Activated naive CD8-positive, alpha-beta T cell treated with anti-CD3 and anti-CD28 coated beads, Interleukin-2, amount 50 U/mL, for 24 hours (primary cell): ENCODE measurements at regions not wholly inside any gene's neighbourhood (a gene's known extent, or its start where the extent isn't known, plus 50 kb on each side); places are given as distances from the start of the nearest gene placed in this dataset.
A peak's percentile ranks its signal among the peaks of the same experiment; 100 is the strongest.

Source experiments
- ATAC-seq: fragments of 150-1000 bp; cut with Tn5 transposase; one replicate; pipeline ENCODE4 v1.10.0; 2021
- DNase-seq: peaks from one replicate; pipeline ENCODE4 v3.0.0; 2021
- H3K27ac Mint-ChIP-seq: one replicate; pipeline ENCODE4 v1.8.0; 2021; ENCODE audit warnings: mild to moderate bottlenecking, mixed read lengths
- H3K27me3 Mint-ChIP-seq: one replicate; pipeline ENCODE4 v1.8.0; 2021; ENCODE audit warnings: mixed read lengths
- H3K36me3 Mint-ChIP-seq: one replicate; pipeline ENCODE4 v1.8.0; 2021; ENCODE audit warnings: low read depth, mixed read lengths
- H3K4me1 Mint-ChIP-seq: one replicate; pipeline ENCODE4 v1.8.0; 2021; ENCODE audit warnings: mixed read lengths
- H3K4me3 Mint-ChIP-seq: one replicate; pipeline ENCODE4 v1.8.0; 2021; ENCODE audit warnings: mild to moderate bottlenecking, moderate library complexity, mixed read lengths
- H3K9me3 Mint-ChIP-seq: one replicate; pipeline ENCODE4 v1.8.0; 2021; ENCODE audit warnings: mixed read lengths

GRCh38 chr11:70506986-70507385, 108.7 kb downstream of the CTTN start:
- no peaks in the 10 kb centered on the region for H3K36me3 Mint-ChIP-seq
- H3K9me3 Mint-ChIP-seq = peaks cover 5% of the 10 kb centered on the region
- H3K4me1 Mint-ChIP-seq = no peaks in the 10 kb centered on the region
- DNase-seq (no peak), ATAC-seq (no peak)
- H3K27me3 Mint-ChIP-seq = no peaks in the 10 kb centered on the region
- H3K4me3 Mint-ChIP-seq = no peak overlapping the region
- H3K27ac Mint-ChIP-seq = no peak overlapping the region

DNA sequence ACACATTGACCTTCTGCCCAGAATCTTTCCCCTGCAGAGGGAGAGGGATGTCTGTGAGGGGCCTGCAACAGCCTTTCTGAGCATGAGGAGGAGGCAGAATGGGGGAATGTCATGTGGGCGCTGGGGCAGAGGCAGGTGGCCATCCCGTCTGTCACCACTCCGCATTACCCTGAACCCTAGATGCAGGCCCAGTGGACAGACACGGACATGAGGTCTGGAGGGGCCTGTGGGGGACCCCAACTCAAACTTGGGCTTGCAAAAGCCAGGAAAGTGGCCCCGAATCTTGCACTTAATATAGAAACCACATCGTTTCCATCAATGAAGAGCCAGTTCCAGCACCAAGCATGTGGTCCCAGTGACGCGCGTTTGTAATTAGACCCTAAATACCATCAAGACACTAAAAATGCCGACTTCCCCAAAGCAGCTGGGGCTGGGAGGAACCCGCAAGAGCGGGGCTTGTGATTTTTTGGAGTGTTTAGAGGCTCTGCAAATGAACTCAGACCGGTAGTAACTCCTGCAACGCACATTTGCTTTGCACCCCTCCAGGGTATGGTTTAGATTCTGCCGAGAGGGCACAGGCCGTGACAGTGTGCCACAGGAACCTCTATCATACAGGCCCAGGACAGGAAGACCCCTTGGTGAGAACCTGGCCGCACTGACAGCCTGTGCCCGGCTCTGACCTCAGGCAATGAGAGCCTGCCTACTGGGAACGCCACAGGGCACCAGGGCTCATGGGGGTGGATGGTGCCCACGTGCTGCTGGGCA, 109.3 kb downstream of the CTTN start:
- Mint-ChIP-seq H3K27me3 (peaks cover under 1% of the 10 kb centered on the region), H3K4me3 (no peak overlapping the region), H3K9me3 (peaks cover 12% of the 10 kb centered on the region), H3K36me3 (no peaks in the 10 kb centered on the region), H3K27ac (no peak overlapping the region), H3K4me1 (no peaks in the 10 kb centered on the region)
- DNase-seq (no peak), ATAC-seq (no peak)

DNA sequence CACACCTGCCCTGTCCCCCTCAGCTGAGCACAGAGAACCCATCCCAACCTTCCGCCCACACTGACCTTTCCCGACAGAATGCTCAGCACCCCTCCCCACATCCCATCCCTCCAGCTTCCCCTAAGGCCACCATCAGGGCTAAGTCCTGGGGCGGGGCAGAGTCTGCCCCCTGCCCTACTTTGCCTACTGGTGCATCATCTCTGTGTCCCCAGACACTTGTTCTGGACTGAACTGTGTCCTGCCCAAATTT, 109.8 kb downstream of the CTTN start:
- DNase-seq (no peak), ATAC-seq (no peak)
- peaks cover 2% of the 10 kb centered on the region for H3K27me3 Mint-ChIP-seq
- H3K9me3 Mint-ChIP-seq = peaks cover 17% of the 10 kb centered on the region
- H3K36me3 Mint-ChIP-seq = no peaks in the 10 kb centered on the region
- H3K4me1 Mint-ChIP-seq = no peaks in the 10 kb centered on the region
- H3K27ac Mint-ChIP-seq = no peak overlapping the region
- H3K4me3 Mint-ChIP-seq = no peak overlapping the region

GRCh38 chr11:70509476-70509875, 111.1 kb downstream of the CTTN start:
- no peaks in the 10 kb centered on the region for H3K36me3 Mint-ChIP-seq
- ATAC-seq (no peak), DNase-seq (no peak)
- peaks cover 26% of the 10 kb centered on the region for H3K9me3 Mint-ChIP-seq
- H3K4me3 Mint-ChIP-seq = no peak overlapping the region
- H3K4me1 Mint-ChIP-seq = no peaks in the 10 kb centered on the region
- H3K27ac Mint-ChIP-seq = no peak overlapping the region
- peaks cover 2% of the 10 kb centered on the region for H3K27me3 Mint-ChIP-seq

DNA sequence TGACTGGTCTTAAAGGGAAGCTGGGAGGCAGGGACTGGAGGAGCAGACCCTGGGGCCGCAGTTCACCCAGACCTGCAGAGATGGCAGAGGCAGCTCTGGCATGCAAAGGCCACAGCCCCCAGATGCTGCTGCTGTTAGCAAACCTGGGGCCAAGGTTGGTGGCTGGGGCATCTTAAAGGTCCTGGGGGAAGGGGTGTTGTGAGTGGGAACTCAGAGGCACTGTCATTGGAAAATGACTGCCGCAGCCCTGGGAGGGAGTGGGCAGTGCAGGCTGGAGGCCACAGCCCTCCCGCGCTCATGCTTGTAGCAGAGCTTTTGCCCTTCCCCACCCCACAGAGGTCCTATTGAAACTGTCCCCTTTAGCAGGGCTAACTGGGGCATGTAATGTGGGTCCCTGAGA, 111.8 kb downstream of the CTTN start:
- H3K27ac Mint-ChIP-seq = no peak overlapping the region
- no peaks in the 10 kb centered on the region for H3K4me1 Mint-ChIP-seq

GRCh38 chr11:70510571-70510970, 112.2 kb downstream of the CTTN start:
- DNase-seq (no peak), ATAC-seq (no peak)
- H3K36me3 Mint-ChIP-seq = no peaks in the 10 kb centered on the region
- H3K9me3 Mint-ChIP-seq = peaks cover 28% of the 10 kb centered on the region
- H3K4me3 Mint-ChIP-seq = no peak overlapping the region
- no peaks in the 10 kb centered on the region for H3K4me1 Mint-ChIP-seq
- H3K27ac Mint-ChIP-seq = no peak overlapping the region
- H3K27me3 Mint-ChIP-seq = peaks cover 2% of the 10 kb centered on the region

More for the DNA sequence above, 111.8 kb downstream of the CTTN start:
- ATAC-seq = no peak
- Mint-ChIP-seq H3K27me3 (peaks cover 2% of the 10 kb centered on the region), H3K9me3 (peaks cover 28% of the 10 kb centered on the region), H3K4me3 (no peak overlapping the region), H3K36me3 (no peaks in the 10 kb centered on the region)
- DNase-seq = no peak

DNA sequence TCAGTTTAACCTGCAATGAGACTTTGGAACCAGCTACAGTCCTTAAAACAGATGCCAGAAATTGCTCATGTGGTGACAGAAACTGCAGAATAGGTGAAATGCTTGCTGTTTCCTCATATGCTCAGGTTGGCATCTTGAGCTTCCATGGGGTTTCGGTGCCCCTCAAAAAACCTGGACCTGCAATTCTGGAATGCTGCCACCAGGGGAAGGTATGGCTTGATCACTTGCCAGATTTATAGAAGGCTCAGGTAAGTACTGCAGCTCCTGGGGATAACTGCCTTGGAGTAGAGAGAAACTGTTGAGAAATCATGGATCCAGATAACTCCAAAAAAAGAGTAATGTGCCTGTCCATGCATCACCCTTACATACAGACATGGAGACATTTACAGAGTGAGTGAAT, 113.0 kb downstream of the CTTN start:
- H3K27me3 Mint-ChIP-seq = peaks cover 2% of the 10 kb centered on the region
- no peak overlapping the region for H3K27ac Mint-ChIP-seq
- no peak overlapping the region for H3K4me3 Mint-ChIP-seq
- DNase-seq (no peak), ATAC-seq (no peak)
- no peaks in the 10 kb centered on the region for H3K4me1 Mint-ChIP-seq
- no peaks in the 10 kb centered on the region for H3K36me3 Mint-ChIP-seq
- H3K9me3 Mint-ChIP-seq = peaks cover 31% of the 10 kb centered on the region

DNA sequence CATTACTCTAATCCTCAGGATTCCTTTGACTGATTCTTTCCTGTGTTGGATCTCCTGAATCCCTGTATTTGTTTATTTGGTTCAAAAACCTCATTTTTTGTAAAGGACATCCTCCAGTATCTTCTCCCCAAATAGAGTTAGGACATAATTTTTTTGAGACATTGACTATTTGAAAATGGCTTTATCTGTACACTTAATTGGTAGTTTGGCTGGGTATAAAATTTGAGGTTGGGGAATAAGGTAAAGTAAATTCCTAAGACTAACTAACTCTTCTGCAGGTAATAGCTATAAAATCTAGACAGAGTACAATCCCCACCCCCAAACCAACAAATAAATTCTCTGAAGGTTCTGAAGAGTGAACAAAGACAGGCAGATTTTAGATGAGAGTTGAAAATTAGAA, 114.4 kb downstream of the CTTN start:
- peaks cover 31% of the 10 kb centered on the region for H3K9me3 Mint-ChIP-seq
- H3K27me3 Mint-ChIP-seq = peaks cover 2% of the 10 kb centered on the region
- H3K4me1 Mint-ChIP-seq = no peaks in the 10 kb centered on the region
- H3K36me3 Mint-ChIP-seq = no peaks in the 10 kb centered on the region
- ATAC-seq (no peak), DNase-seq (no peak)
- no peak overlapping the region for H3K4me3 Mint-ChIP-seq
- no peak overlapping the region for H3K27ac Mint-ChIP-seq

- no peaks in the 10 kb centered on the region for H3K4me1 Mint-ChIP-seq
- peaks cover 9% of the 10 kb centered on the region for H3K27me3 Mint-ChIP-seq
- no peak overlapping the region for H3K4me3 Mint-ChIP-seq
- ATAC-seq (no peak), DNase-seq (no peak)
- H3K9me3 Mint-ChIP-seq = peaks cover 24% of the 10 kb centered on the region
- no peaks in the 10 kb centered on the region for H3K36me3 Mint-ChIP-seq
- H3K27ac Mint-ChIP-seq = no peak overlapping the region
Observed at GRCh38 chr11:70517203-70517602, 118.9 kb downstream of the CTTN start.

- no peak overlapping the region for H3K4me3 Mint-ChIP-seq
- ATAC-seq = no peak
Observed at GRCh38 chr11:70517988-70518907, 119.9 kb downstream of the CTTN start.

GRCh38 chr11:70519117-70519516, 120.8 kb downstream of the CTTN start:
- no peaks in the 10 kb centered on the region for H3K36me3 Mint-ChIP-seq
- peaks cover 13% of the 10 kb centered on the region for H3K27me3 Mint-ChIP-seq
- peaks cover 8% of the 10 kb centered on the region for H3K9me3 Mint-ChIP-seq
- no peaks in the 10 kb centered on the region for H3K4me1 Mint-ChIP-seq
- ATAC-seq (no peak), DNase-seq (no peak)
- no peak overlapping the region for H3K4me3 Mint-ChIP-seq
- no peak overlapping the region for H3K27ac Mint-ChIP-seq

More at GRCh38 chr11:70517988-70518907, 119.9 kb downstream of the CTTN start:
- no peak overlapping the region for H3K27ac Mint-ChIP-seq
- peaks cover 12% of the 10 kb centered on the region for H3K27me3 Mint-ChIP-seq
- DNase-seq = no peak
- no peaks in the 10 kb centered on the region for H3K4me1 Mint-ChIP-seq
- no peaks in the 10 kb centered on the region for H3K36me3 Mint-ChIP-seq
- H3K9me3 Mint-ChIP-seq = peaks cover 14% of the 10 kb centered on the region

GRCh38 chr11:70521475-70522308, 123.4 kb downstream of the CTTN start:
- ATAC-seq = no peak
- H3K4me1 Mint-ChIP-seq = no peaks in the 10 kb centered on the region
- DNase-seq = no peak
- no peaks in the 10 kb centered on the region for H3K36me3 Mint-ChIP-seq
- H3K27me3 Mint-ChIP-seq = peaks cover 15% of the 10 kb centered on the region
- H3K9me3 Mint-ChIP-seq = no peaks in the 10 kb centered on the region
- no peak overlapping the region for H3K27ac Mint-ChIP-seq
- H3K4me3 Mint-ChIP-seq = no peak overlapping the region

- no peak overlapping the region for H3K4me3 Mint-ChIP-seq
- H3K27me3 Mint-ChIP-seq = peaks cover 15% of the 10 kb centered on the region
- no peaks in the 10 kb centered on the region for H3K36me3 Mint-ChIP-seq
- H3K4me1 Mint-ChIP-seq = no peaks in the 10 kb centered on the region
- H3K9me3 Mint-ChIP-seq = no peaks in the 10 kb centered on the region
- no peak for DNase-seq
- no peak overlapping the region for H3K27ac Mint-ChIP-seq
- ATAC-seq = no peak
Observed at GRCh38 chr11:70522309-70522592, 123.9 kb downstream of the CTTN start.

- H3K36me3 Mint-ChIP-seq = no peaks in the 10 kb centered on the region
- DNase-seq = no peak
Observed at GRCh38 chr11:70522593-70523311, 124.4 kb downstream of the CTTN start.

More at GRCh38 chr11:70522593-70523311, 124.4 kb downstream of the CTTN start:
- Mint-ChIP-seq H3K4me3 (no peak overlapping the region), H3K9me3 (no peaks in the 10 kb centered on the region), H3K27me3 (peaks cover 15% of the 10 kb centered on the region), H3K4me1 (no peaks in the 10 kb centered on the region), H3K27ac (no peak overlapping the region)
- peak; percentile 33 for ATAC-seq
